ENCODE measurements at regions not wholly inside any gene's neighbourhood (a gene's known extent, or its start where the extent isn't known, plus 50 kb on each side); places are given as distances from the start of the nearest gene placed in this dataset.

DNA sequence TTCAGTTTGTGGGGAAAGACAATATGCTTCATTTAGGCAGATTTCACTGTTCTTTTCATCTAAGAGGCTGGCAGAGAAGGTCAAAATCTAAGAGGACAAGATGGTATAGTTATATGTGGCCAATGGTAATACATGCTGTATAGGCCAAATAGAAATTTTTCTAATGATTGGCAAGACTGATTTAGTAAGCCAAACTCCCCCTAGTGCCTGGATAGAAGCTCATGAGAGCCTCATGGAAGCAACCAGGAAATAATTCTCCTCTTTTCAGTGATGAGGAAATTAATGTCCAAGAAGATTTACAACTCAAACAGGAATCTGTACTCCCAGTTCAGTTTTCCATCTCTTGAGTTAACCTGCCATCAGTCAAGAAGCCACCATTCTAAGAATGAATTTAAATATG is 253.6 kb upstream of the PHF14 start:
- CTCF ChIA-PET, result interaction anchor here (1.0 kb wide), 1 partner anchor 9 kb away, joined by 3 read pairs; no protein-coding TSS in a partner anchor
- peak; percentile 8 for DNase-seq (ENCODE audit: low read depth, low spot score)
- intact Hi-C loops (cut with micrococcal nuclease), result no loop called here

More for the DNA sequence above, 253.6 kb upstream of the PHF14 start:
- peak; percentile 3 to 42 (median 36); a peak in 4 of 6 replicates for TF ChIP-seq CTCF (IDR thresholded peaks at IDR 0.05 in 2 of 3, conservative IDR thresholded peaks at IDR 0.05 in 1 of 3; ENCODE audit: borderline replicate concordance in 1 of 3, insufficient read depth in 1 of 3, low read depth in 2 of 3, low read length in 2 of 3)
- no peak for TF ChIP-seq EGR1 (IDR thresholded peaks at IDR 0.05; ENCODE audit: low read depth)
- no peak for TF ChIP-seq CBX3 (IDR thresholded peaks at IDR 0.05; ENCODE audit: low read depth)
- no peak for TF ChIP-seq ELF1 (IDR thresholded peaks at IDR 0.05; ENCODE audit: borderline replicate concordance, low read depth)
- TF ChIP-seq FOSL1 (IDR thresholded peaks at IDR 0.05; ENCODE audit: low read depth), result no peak
- TF ChIP-seq EZH2phosphoT487 (IDR thresholded peaks at IDR 0.05; ENCODE audit: borderline replicate concordance), result no peak
- TF ChIP-seq EZH2 (IDR thresholded peaks at IDR 0.05), result no peak
- no peak for TF ChIP-seq ZFX (IDR thresholded peaks at IDR 0.05)
- no peak for TF ChIP-seq POLR2AphosphoS5 (IDR thresholded peaks at IDR 0.05; ENCODE audit: low read depth, low read length)
- no TSS peak for BruUV-seq (replicated peaks)
- H3K27me3 ChIP-seq (ENCODE audit: insufficient read depth, low read length), result no peaks in the 10 kb centered on the region
- no peak overlapping the region for H2AFZ ChIP-seq (ENCODE audit: low read depth, low read length, poor library complexity, severe bottlenecking)
- H3K27ac ChIP-seq (ENCODE audit: low read depth, low read length), result no peak overlapping the region
- ChIA-PET POLR2A (no interaction called here), RAD21 (ENCODE audit: low non-redundant PET in 1 of 2, low total read pairs in 2 of 2, uncharacterized antibody in 2 of 2, unreplicated experiment in 2 of 2) (no interaction called here)
- H3K4me1 ChIP-seq (ENCODE audit: control insufficient read depth in 1 of 2, insufficient read depth in 2 of 2, low read length in 2 of 2), result no peaks in the 10 kb centered on the region
- no peaks in the 10 kb centered on the region for H3K9me3 ChIP-seq (ENCODE audit: control insufficient read depth in 1 of 2, insufficient read depth in 1 of 2, low read depth in 1 of 2, low read length in 2 of 2)
- peak; percentile 52; the same call in 1 of the 2 replicates for ATAC-seq
- H3K9me2 ChIP-seq (ENCODE audit: insufficient read depth), result no peaks in the 10 kb centered on the region
- no peaks in the 10 kb centered on the region for H4K20me1 ChIP-seq (ENCODE audit: insufficient read depth)
- no peak overlapping the region for H3K4me3 ChIP-seq (replicated peaks in 1 of 2; ENCODE audit: low read depth in 1 of 2, low read length in 2 of 2)
- no peaks in the 10 kb centered on the region for H3K36me3 ChIP-seq (ENCODE audit: control insufficient read depth in 1 of 2, insufficient read depth in 2 of 2, low read length in 2 of 2)
- no peaks in the 10 kb centered on the region for H3K79me2 ChIP-seq (ENCODE audit: insufficient read depth, low read length)
- H3K9ac ChIP-seq (ENCODE audit: low read length), result no peak overlapping the region
- no peak overlapping the region for H3K4me2 ChIP-seq (ENCODE audit: low read length)
